A549 (cell line): ENCODE measurements at regions not wholly inside any gene's neighbourhood (a gene's known extent, or its start where the extent isn't known, plus 50 kb on each side); places are given as distances from the start of the nearest gene placed in this dataset.

Experiments
- BHLHE40 ChIP-seq: IDR thresholded peaks from 2 replicates; pipeline ENCODE4 v1.6.1; 2012; ENCODE audit warnings: low read depth, low read length, inconsistent platforms
- CBX2 ChIP-seq: fragments of 200-600 bp; sonication (generic); IDR thresholded peaks from 2 replicates; pipeline ENCODE4 v1.6.1; 2016; ENCODE audit warnings: low read depth, mild to moderate bottlenecking, borderline replicate concordance
- CHD2 ChIP-seq: fragments of 150-350 bp; IDR thresholded peaks from 2 replicates; pipeline ENCODE4 v1.6.1; 2014; ENCODE audit warnings: low read length; ENCODE audit not compliant: partially characterized antibody
- ELK1 ChIP-seq: fragments of 150-350 bp; IDR thresholded peaks from 2 replicates; pipeline ENCODE4 v1.6.1; 2014; ENCODE audit warnings: low read depth, mild to moderate bottlenecking, low read length
- EP300 ChIP-seq, 2 experiments: fragments of >200 bp; sonication (Bioruptor Twin); formaldehyde crosslinking; IDR thresholded peaks; 2 replicates in 1 of 2; 3 replicates in 1 of 2; pipeline ENCODE4 v1.6.1; 2016 to 2017
- JUNB ChIP-seq: fragments of >200 bp; sonication (Bioruptor Twin); formaldehyde crosslinking; IDR thresholded peaks from 2 replicates; pipeline ENCODE4 v1.6.1; 2016
- KDM1A ChIP-seq: fragments of 200-600 bp; sonication (generic); IDR thresholded peaks from 2 replicates; pipeline ENCODE4 v1.6.1; 2016; ENCODE audit warnings: low read depth, mild to moderate bottlenecking
- MAFK ChIP-seq: fragments of 450-650 bp; IDR thresholded peaks from 2 replicates; pipeline ENCODE4 v1.6.1; 2014; ENCODE audit not compliant: partially characterized antibody
- NR3C1 ChIP-seq: fragments of >200 bp; sonication (Bioruptor Twin); formaldehyde crosslinking; IDR thresholded peaks from 3 replicates; pipeline ENCODE4 v1.6.1; 2017
- POLR2A ChIP-seq: IDR thresholded peaks from 2 replicates; pipeline ENCODE4 v1.6.1; 2012; ENCODE audit warnings: mild to moderate bottlenecking, low read length
- REST ChIP-seq: fragments of 200-600 bp; sonication (generic); IDR thresholded peaks from 2 replicates; pipeline ENCODE4 v1.6.1; 2016; ENCODE audit warnings: antibody characterized with exemption, mild to moderate bottlenecking, moderate library complexity
- TF ChIP-seq, protein P1 (sequence below): fragments of >200 bp; sonication (Bioruptor Twin); formaldehyde crosslinking; IDR thresholded peaks from 3 replicates; pipeline ENCODE4 v1.5.1; 2016

- TF ChIP-seq MAFK (no peak), BHLHE40 (no peak), CHD2 (no peak), REST (no peak), EP300 (IDR thresholded peaks at IDR 0.05) (no peak), CBX2 (no peak), KDM1A (no peak), ELK1 (no peak), JUNB (no peak), POLR2A (no peak), NR3C1 (no peak)
- TF ChIP-seq, protein P1, sequence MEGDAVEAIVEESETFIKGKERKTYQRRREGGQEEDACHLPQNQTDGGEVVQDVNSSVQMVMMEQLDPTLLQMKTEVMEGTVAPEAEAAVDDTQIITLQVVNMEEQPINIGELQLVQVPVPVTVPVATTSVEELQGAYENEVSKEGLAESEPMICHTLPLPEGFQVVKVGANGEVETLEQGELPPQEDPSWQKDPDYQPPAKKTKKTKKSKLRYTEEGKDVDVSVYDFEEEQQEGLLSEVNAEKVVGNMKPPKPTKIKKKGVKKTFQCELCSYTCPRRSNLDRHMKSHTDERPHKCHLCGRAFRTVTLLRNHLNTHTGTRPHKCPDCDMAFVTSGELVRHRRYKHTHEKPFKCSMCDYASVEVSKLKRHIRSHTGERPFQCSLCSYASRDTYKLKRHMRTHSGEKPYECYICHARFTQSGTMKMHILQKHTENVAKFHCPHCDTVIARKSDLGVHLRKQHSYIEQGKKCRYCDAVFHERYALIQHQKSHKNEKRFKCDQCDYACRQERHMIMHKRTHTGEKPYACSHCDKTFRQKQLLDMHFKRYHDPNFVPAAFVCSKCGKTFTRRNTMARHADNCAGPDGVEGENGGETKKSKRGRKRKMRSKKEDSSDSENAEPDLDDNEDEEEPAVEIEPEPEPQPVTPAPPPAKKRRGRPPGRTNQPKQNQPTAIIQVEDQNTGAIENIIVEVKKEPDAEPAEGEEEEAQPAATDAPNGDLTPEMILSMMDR, result no peak
Observed at GRCh38 chr22:46098525-46099475, 51.5 kb upstream of the PPARA start.
